ENCODE measurements at regions not wholly inside any gene's neighbourhood (a gene's known extent, or its start where the extent isn't known, plus 50 kb on each side); places are given as distances from the start of the nearest gene placed in this dataset.

DNA sequence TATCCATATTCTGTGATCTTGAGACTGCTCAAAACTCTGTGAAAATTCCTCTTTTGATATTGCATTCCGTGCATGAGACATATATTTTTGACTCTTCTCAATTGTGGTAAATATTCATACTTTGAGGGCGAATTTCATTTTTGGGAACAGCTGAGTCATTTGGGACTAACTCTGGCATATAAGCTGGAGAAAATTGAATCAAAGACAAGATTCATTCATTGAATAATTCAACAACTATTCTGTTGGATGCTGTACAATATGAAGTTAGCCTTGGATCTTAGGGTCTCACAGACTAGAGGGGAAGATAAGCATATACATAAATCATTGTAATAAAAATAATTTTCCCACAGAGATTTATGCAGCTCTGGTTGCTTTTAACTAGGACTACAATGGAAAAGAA lies 183.2 kb upstream of the NEBL start:
- TF ChIP-seq, protein P1, sequence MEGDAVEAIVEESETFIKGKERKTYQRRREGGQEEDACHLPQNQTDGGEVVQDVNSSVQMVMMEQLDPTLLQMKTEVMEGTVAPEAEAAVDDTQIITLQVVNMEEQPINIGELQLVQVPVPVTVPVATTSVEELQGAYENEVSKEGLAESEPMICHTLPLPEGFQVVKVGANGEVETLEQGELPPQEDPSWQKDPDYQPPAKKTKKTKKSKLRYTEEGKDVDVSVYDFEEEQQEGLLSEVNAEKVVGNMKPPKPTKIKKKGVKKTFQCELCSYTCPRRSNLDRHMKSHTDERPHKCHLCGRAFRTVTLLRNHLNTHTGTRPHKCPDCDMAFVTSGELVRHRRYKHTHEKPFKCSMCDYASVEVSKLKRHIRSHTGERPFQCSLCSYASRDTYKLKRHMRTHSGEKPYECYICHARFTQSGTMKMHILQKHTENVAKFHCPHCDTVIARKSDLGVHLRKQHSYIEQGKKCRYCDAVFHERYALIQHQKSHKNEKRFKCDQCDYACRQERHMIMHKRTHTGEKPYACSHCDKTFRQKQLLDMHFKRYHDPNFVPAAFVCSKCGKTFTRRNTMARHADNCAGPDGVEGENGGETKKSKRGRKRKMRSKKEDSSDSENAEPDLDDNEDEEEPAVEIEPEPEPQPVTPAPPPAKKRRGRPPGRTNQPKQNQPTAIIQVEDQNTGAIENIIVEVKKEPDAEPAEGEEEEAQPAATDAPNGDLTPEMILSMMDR (conservative IDR thresholded peaks at IDR 0.05): no peak
- no peak for TF ChIP-seq EZH2 (IDR thresholded peaks at IDR 0.05; ENCODE audit: low read depth)
